ENCODE measurements at regions not wholly inside any gene's neighbourhood (a gene's known extent, or its start where the extent isn't known, plus 50 kb on each side); places are given as distances from the start of the nearest gene placed in this dataset.

DNA sequence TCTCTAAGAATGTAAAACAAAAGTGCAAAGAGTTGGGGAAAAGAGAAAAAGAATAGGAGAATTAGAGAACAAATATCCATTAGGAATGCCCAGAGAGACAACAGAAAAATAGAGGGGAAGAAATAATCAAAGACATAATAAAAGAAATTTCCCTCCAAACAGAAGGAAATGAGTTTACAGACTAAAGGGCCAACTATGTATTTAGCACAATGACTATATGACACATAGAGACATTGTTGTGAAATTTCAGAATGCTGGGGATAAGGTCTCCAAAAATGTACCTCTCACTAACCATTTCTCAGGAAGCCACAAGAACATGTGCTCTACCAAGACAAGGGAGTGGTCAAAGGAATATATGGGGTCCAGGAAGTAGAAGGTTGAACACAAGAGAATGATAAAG, 121.0 kb upstream of the ACSL4 start:
- intact Hi-C loops (cut with DNase I; ENCODE audit: low total_unique reads) = no loop called here
- Histone ChIP-seq H3K27me3 (no peaks in the 10 kb centered on the region), H3K9me3 (no peaks in the 10 kb centered on the region), H3K4me3 (no peak overlapping the region), H3K36me3 (no peaks in the 10 kb centered on the region), H3K27ac (no peak overlapping the region), H3K4me1 (no peaks in the 10 kb centered on the region)
- in situ Hi-C loops (cut with MboI; ENCODE audit: low pct_ligation_motif_present in 1 of 4, low pct_unique_long_range_greater_than_20kb in 1 of 4, low sequenced_read_pairs in 3 of 4) = loop anchor here (10.0 to 25.0 kb wide), 3 partner anchors 139 to 367 kb away; partner anchors contain the start of gene GUCY2F (in 1 of the 4)
- TF ChIP-seq POLR2AphosphoS5 (IDR thresholded peaks at IDR 0.05) = no peak
- no peak for TF ChIP-seq CTCF (IDR thresholded peaks at IDR 0.05)
- TF ChIP-seq EP300 (IDR thresholded peaks at IDR 0.05; ENCODE audit: low read depth) = no peak
- TF ChIP-seq POLR2A (IDR thresholded peaks at IDR 0.05) = no peak
- no peak for DNase-seq

GRCh38 chrX:109855501-109855900, 122.4 kb upstream of the ACSL4 start:
- Histone ChIP-seq H3K27ac (no peak overlapping the region), H3K9me3 (no peaks in the 10 kb centered on the region), H3K4me3 (no peak overlapping the region), H3K4me1 (no peaks in the 10 kb centered on the region), H3K27me3 (no peaks in the 10 kb centered on the region), H3K36me3 (no peaks in the 10 kb centered on the region)
- intact Hi-C loops (cut with DNase I; ENCODE audit: low total_unique reads) (no loop called here), in situ Hi-C loops (cut with MboI; ENCODE audit: low pct_ligation_motif_present in 1 of 4, low pct_unique_long_range_greater_than_20kb in 1 of 4, low sequenced_read_pairs in 3 of 4) (loop anchor here (10.0 to 25.0 kb wide), 3 partner anchors 141 to 368 kb away; partner anchors contain the start of gene GUCY2F (in 1 of the 4))
- 28% methylated on average over 1 of the region's 1 CpG; no CpG with 5 or more reads in 1 of the 2 donors for WGBS, 2 donors (ENCODE audit: low coverage in 1 of 2)
- TF ChIP-seq POLR2A (IDR thresholded peaks at IDR 0.05) = no peak
- no peak for TF ChIP-seq POLR2AphosphoS5 (IDR thresholded peaks at IDR 0.05)
- no peak for TF ChIP-seq CTCF (IDR thresholded peaks at IDR 0.05)
- TF ChIP-seq EP300 (IDR thresholded peaks at IDR 0.05; ENCODE audit: low read depth) = no peak
- DNase-seq = no peak

GRCh38 chrX:109856974-109857373, 123.9 kb upstream of the ACSL4 start:
- H3K36me3 ChIP-seq = no peaks in the 10 kb centered on the region
- DNase-seq = no peak
- TF ChIP-seq POLR2A (IDR thresholded peaks at IDR 0.05) (no peak), CTCF (IDR thresholded peaks at IDR 0.05) (peak; percentile 55 to 86 (median 70))
- 0 to 12% methylated on average over 2 to 5 of the region's 5 CpGs for WGBS, 2 donors (ENCODE audit: low coverage in 1 of 2)
- no peak overlapping the region for H3K4me3 ChIP-seq
- intact Hi-C loops (cut with DNase I; ENCODE audit: low total_unique reads) (no loop called here), in situ Hi-C loops (cut with MboI; ENCODE audit: low pct_ligation_motif_present in 1 of 4, low pct_unique_long_range_greater_than_20kb in 1 of 4, low sequenced_read_pairs in 3 of 4) (loop anchor here (10.0 to 25.0 kb wide), 3 partner anchors 142 to 370 kb away; partner anchors contain the start of gene GUCY2F (in 1 of the 4))
- no peaks in the 10 kb centered on the region for H3K4me1 ChIP-seq
- H3K27ac ChIP-seq = no peak overlapping the region
- no peaks in the 10 kb centered on the region for H3K27me3 ChIP-seq
- H3K9me3 ChIP-seq = no peaks in the 10 kb centered on the region

GRCh38 chrX:109857584-109858228, 124.6 kb upstream of the ACSL4 start:
- TF ChIP-seq CTCF (IDR thresholded peaks at IDR 0.05) = no peak
- TF ChIP-seq EP300 (IDR thresholded peaks at IDR 0.05; ENCODE audit: low read depth) = no peak
- no peak for TF ChIP-seq POLR2A (IDR thresholded peaks at IDR 0.05)
- no peak for TF ChIP-seq POLR2AphosphoS5 (IDR thresholded peaks at IDR 0.05)
- no peaks in the 10 kb centered on the region for H3K4me1 ChIP-seq
- no peak for DNase-seq
- intact Hi-C loops (cut with DNase I; ENCODE audit: low total_unique reads) = no loop called here
- no peak overlapping the region for H3K27ac ChIP-seq
- 49 to 71% methylated on average over 2 to 4 of the region's 4 CpGs for WGBS, 2 donors (ENCODE audit: low coverage in 1 of 2)
- no peaks in the 10 kb centered on the region for H3K9me3 ChIP-seq
- no peaks in the 10 kb centered on the region for H3K27me3 ChIP-seq
- in situ Hi-C loops (cut with MboI; ENCODE audit: low pct_ligation_motif_present in 1 of 4, low pct_unique_long_range_greater_than_20kb in 1 of 4, low sequenced_read_pairs in 3 of 4) = loop anchor here (10.0 to 25.0 kb wide), 3 partner anchors 143 to 370 kb away; partner anchors contain the start of gene GUCY2F (in 1 of the 4)
- no peak overlapping the region for H3K4me3 ChIP-seq
- no peaks in the 10 kb centered on the region for H3K36me3 ChIP-seq
